ENCODE measurements at regions not wholly inside any gene's neighbourhood (a gene's known extent, or its start where the extent isn't known, plus 50 kb on each side); places are given as distances from the start of the nearest gene placed in this dataset.

DNA sequence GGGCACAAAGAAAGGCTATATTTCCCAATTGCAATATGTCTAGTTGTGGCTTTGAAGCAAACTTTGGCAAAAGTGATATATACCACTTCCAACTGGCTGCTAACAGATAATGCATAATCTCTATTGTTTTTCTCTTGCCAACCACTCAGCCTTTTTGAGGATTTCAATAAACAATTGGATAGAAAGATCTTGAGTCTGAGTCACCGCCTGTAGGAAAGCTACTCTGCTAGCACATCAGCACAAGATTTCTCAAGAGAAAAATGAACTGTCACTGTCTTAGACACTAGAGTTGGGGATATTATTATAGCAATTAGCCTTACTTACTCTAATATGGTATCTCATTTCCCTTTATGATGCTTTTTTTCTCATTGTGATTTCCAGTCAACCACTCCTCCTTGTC is 119.7 kb downstream of the SST start:
- Histone ChIP-seq H3K4me2 (replicated peaks; ENCODE audit: extremely low read depth, low read length, poor library complexity, severe bottlenecking) (no peak overlapping the region), H4K20me1 (ENCODE audit: insufficient read depth, low read length) (no peaks in the 10 kb centered on the region), H3K79me2 (ENCODE audit: insufficient read depth, low read length) (no peaks in the 10 kb centered on the region), H3K36me3 (replicated peaks in 1 of 2; ENCODE audit: control insufficient read depth in 1 of 2, insufficient read depth in 2 of 2, low read length in 2 of 2) (no peaks in the 10 kb centered on the region), H3K27me3 (ENCODE audit: control insufficient read depth in 2 of 2, insufficient read depth in 2 of 2, low read length in 2 of 2) (peaks cover 0 to 2% of the 10 kb centered on the region in 2 donors), H3K27ac (ENCODE audit: low read depth in 1 of 2, low read length in 2 of 2) (no peak overlapping the region), H3K4me3 (replicated peaks in 1 of 3; ENCODE audit: low read depth in 2 of 3, low read length in 3 of 3) (no peak overlapping the region), H3K4me1 (ENCODE audit: control insufficient read depth in 1 of 2, insufficient read depth in 2 of 2, low read length in 2 of 2) (no peaks in the 10 kb centered on the region), H2AFZ (ENCODE audit: insufficient read depth, low read depth, low read length, poor library complexity, severe bottlenecking) (no peak overlapping the region), H3K9me3 (replicated peaks in 1 of 2; ENCODE audit: control insufficient read depth in 1 of 2, insufficient read depth in 1 of 2, low read length in 2 of 2) (no peaks in the 10 kb centered on the region), H3K9ac (ENCODE audit: insufficient read depth, low read length, poor library complexity, severe bottlenecking) (no peak overlapping the region)
- no peak for DNase-seq
- H3K4me1 Mint-ChIP-seq = no peaks in the 10 kb centered on the region
- H3K9me3 Mint-ChIP-seq = peaks cover 0 to 4% (median 0%) of the 10 kb centered on the region in 7 donors
- no CpG with 5 or more reads among the region's 1 CpG for WGBS (ENCODE audit: insufficient coverage)
- peaks cover 0 to 3% (median 2%) of the 10 kb centered on the region in 3 donors for H3K27me3 Mint-ChIP-seq (ENCODE audit: low read depth in 3 of 3)
- TF ChIP-seq, protein P1, sequence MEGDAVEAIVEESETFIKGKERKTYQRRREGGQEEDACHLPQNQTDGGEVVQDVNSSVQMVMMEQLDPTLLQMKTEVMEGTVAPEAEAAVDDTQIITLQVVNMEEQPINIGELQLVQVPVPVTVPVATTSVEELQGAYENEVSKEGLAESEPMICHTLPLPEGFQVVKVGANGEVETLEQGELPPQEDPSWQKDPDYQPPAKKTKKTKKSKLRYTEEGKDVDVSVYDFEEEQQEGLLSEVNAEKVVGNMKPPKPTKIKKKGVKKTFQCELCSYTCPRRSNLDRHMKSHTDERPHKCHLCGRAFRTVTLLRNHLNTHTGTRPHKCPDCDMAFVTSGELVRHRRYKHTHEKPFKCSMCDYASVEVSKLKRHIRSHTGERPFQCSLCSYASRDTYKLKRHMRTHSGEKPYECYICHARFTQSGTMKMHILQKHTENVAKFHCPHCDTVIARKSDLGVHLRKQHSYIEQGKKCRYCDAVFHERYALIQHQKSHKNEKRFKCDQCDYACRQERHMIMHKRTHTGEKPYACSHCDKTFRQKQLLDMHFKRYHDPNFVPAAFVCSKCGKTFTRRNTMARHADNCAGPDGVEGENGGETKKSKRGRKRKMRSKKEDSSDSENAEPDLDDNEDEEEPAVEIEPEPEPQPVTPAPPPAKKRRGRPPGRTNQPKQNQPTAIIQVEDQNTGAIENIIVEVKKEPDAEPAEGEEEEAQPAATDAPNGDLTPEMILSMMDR (IDR thresholded peaks at IDR 0.05) = no peak
- H3K36me3 Mint-ChIP-seq = no peaks in the 10 kb centered on the region
- intact Hi-C loops (cut with micrococcal nuclease) = no loop called here
- H3K4me3 Mint-ChIP-seq = no peak overlapping the region
- no peak overlapping the region for H3K27ac Mint-ChIP-seq

DNA sequence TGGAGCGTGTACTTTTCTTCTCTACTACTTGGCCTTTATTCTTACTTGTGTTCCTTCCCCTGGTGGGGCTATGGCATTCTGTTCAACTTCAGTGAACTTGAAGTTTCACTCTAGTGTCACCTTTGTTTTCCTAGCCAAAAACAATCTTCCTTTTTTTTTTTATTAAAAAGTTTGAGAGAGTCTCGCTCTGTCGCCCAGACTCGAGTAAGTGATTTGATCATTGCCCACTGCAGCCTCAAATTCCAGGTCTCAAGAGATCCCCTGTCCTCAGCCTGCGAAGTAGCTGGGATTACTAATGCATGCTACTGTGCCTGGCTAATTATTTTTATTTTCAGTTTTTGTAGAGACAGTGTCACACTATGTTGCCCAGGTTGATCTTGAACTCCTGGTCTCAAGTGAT is 124.8 kb downstream of the SST start:
- peaks cover 0 to 4% (median 3%) of the 10 kb centered on the region in 7 donors for H3K9me3 Mint-ChIP-seq
- H3K27ac ChIP-seq (ENCODE audit: low read depth in 1 of 2, low read length in 2 of 2) = no peak overlapping the region
- H3K36me3 Mint-ChIP-seq = no peaks in the 10 kb centered on the region
- H3K9ac ChIP-seq (ENCODE audit: insufficient read depth, low read length, poor library complexity, severe bottlenecking) = no peak overlapping the region
- intact Hi-C loops (cut with micrococcal nuclease) = no loop called here
- no peak overlapping the region for H3K4me2 ChIP-seq (replicated peaks; ENCODE audit: extremely low read depth, low read length, poor library complexity, severe bottlenecking)
- H3K27me3 Mint-ChIP-seq (ENCODE audit: low read depth in 3 of 3) = peaks cover 1 to 3% (median 2%) of the 10 kb centered on the region in 3 donors
- H4K20me1 ChIP-seq (ENCODE audit: insufficient read depth, low read length) = no peaks in the 10 kb centered on the region
- no peaks in the 10 kb centered on the region for H3K4me1 Mint-ChIP-seq
- no peaks in the 10 kb centered on the region for H3K79me2 ChIP-seq (ENCODE audit: insufficient read depth, low read length)
- H3K4me3 ChIP-seq (replicated peaks in 1 of 3; ENCODE audit: low read depth in 2 of 3, low read length in 3 of 3) = no peak overlapping the region
- WGBS (ENCODE audit: insufficient coverage) = 97% methylated on average over 4 of the region's 5 CpGs
- H3K36me3 ChIP-seq (replicated peaks in 1 of 2; ENCODE audit: control insufficient read depth in 1 of 2, insufficient read depth in 2 of 2, low read length in 2 of 2) = no peaks in the 10 kb centered on the region
- TF ChIP-seq, protein P1 (IDR thresholded peaks at IDR 0.05) = no peak
- no peaks in the 10 kb centered on the region for H3K27me3 ChIP-seq (ENCODE audit: control insufficient read depth in 2 of 2, insufficient read depth in 2 of 2, low read length in 2 of 2)
- H3K9me3 ChIP-seq (replicated peaks in 1 of 2; ENCODE audit: control insufficient read depth in 1 of 2, insufficient read depth in 1 of 2, low read length in 2 of 2) = no peaks in the 10 kb centered on the region
- H3K4me1 ChIP-seq (ENCODE audit: control insufficient read depth in 1 of 2, insufficient read depth in 2 of 2, low read length in 2 of 2) = no peaks in the 10 kb centered on the region
- H3K4me3 Mint-ChIP-seq = no peak overlapping the region
- no peak for DNase-seq
- H2AFZ ChIP-seq (ENCODE audit: insufficient read depth, low read depth, low read length, poor library complexity, severe bottlenecking) = no peak overlapping the region
- H3K27ac Mint-ChIP-seq = no peak overlapping the region
